ENCODE measurements at regions not wholly inside any gene's neighbourhood (a gene's known extent, or its start where the extent isn't known, plus 50 kb on each side); places are given as distances from the start of the nearest gene placed in this dataset.

- no peak for DNase-seq
Observed at GRCh38 chr5:103498800-103499551, 63.6 kb downstream of the NUDT12 start.

DNA sequence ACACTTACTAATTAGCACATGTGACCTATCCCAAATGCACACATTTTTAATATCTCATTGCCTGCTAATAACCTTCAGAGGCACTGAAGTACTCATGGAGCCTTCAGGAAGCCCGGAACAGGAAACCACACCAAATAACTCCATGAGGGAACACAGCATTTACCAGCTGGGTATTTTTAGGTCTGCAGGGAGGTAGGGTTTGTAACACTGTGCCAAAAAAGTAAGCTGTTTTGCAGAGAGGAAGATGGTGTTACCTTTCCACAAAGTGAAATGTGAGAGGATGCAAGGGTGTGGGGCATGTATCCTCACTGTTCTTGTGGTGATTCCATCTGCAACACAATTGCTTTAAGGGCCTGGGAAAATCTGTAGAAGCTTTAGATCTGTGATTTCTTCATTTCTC is 64.4 kb downstream of the NUDT12 start:
- no peak for DNase-seq

DNA sequence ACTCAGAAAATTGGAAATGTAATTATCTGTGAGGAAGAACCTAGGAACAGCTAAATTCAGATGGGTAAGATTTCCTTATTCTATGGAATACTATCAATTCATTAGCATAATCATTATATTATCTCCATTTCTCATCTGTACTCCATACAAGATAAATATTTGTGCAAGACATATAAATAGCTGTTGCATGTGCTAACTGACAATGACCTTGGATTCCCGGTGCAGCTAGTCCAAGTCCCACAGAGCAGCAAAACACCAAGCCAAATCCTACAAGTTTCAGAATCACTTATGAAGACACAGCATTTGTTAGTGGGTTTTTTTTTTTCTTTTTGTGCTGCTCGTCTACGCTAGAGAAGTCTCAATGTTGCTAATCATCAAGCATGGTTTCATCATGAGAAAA is 64.8 kb downstream of the NUDT12 start:
- DNase-seq, result no peak

- DNase-seq, result no peak
Observed at GRCh38 chr5:103490030-103490739, 72.4 kb downstream of the NUDT12 start.

- no peak for DNase-seq
Observed at GRCh38 chr5:103489307-103489706, 73.3 kb downstream of the NUDT12 start.

- no peak for DNase-seq
Observed at GRCh38 chr5:103487822-103488493, 74.6 kb downstream of the NUDT12 start.

- no peak for DNase-seq
Observed at GRCh38 chr5:103487218-103487617, 75.4 kb downstream of the NUDT12 start.

DNA sequence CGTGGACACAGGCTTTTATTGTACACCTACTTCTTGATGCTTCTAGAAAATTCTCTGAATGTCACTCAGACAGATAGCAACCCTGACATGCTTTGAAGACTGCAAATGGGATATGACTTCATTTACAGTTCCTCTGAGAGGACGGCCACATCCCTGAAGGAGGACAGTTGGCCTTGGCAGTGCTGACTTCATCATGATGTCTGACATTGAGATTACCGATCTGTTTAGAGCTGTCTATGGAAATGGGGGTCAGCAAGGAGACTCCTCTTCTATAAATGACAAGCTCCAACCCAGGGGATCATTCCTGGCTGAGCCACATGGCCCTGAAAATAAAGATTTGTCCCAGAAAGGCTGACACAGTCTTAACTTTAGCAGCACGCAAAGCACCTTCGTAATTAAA is 75.8 kb downstream of the NUDT12 start:
- no peak for DNase-seq

DNA sequence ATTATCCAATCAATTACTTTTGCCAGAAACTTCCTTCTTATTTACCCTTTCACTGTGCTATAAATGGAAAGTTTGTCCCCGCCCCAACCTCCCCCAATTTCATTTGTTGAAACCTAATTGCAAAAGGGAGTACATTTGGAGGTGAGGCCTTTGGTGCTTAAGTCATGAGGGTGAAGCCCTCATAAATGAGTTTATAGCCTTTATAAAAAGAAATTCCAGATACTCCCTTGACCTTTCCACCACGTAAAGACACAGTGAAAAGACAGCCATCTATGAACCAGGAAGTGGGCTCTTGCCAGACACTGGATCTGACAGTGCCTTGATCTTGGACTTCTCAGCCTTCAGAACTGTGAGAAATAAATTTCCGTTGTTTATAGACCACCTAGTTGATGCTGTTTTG is 82.3 kb downstream of the NUDT12 start:
- DNase-seq, result no peak

- DNase-seq, result no peak
Observed at GRCh38 chr5:103477678-103478077, 84.9 kb downstream of the NUDT12 start.

- DNase-seq, result no peak
Observed at GRCh38 chr5:103476811-103477210, 85.8 kb downstream of the NUDT12 start.

DNA sequence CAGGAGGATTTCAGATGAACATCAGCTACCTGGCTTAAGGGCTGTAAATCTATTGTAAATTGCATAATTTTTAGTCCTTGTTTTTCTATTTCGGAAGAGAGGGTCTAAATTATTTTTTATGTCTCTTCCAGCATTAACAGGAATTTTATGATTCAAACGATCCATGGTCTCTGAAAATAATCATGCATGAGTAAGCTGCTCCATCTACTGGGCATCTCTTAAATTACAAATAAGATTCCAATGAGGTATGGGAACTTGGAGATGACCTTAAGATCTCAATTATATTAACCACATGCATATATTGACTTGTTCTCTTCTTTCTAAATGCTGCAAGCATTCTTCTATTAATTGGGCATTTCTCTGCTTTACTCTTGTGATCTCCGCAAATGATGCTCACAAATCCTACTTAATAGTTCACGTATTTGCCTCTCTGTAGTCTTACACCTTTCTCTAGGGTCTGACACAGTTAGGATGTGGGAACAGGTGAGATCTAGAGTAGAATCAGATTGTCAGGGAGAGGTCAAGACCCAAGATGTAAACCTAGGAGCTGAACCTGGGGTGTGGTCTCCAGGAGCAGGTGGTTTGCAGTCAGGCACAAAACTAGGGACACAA is 86.9 kb downstream of the NUDT12 start:
- DNase-seq, result peak; percentile 36

DNA sequence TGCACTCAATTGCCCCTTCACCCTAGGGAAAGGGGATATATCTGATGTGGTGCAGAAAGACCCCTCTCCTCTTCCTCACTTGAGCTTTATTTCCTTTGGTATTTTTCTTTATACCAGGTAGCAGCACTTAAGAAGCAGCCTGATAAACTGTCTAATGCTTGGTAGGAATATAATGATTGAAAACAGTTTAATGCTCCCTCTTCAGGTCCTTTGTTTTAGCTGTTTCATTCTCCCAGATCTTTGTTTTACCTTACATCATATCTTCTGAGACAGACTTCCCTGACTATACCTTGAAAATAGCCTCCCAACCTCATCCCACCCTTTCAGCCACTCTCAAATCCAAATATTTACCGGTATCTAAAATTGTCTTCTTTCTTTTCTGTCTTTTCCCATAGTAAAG is 87.9 kb downstream of the NUDT12 start:
- no peak for DNase-seq

DNA sequence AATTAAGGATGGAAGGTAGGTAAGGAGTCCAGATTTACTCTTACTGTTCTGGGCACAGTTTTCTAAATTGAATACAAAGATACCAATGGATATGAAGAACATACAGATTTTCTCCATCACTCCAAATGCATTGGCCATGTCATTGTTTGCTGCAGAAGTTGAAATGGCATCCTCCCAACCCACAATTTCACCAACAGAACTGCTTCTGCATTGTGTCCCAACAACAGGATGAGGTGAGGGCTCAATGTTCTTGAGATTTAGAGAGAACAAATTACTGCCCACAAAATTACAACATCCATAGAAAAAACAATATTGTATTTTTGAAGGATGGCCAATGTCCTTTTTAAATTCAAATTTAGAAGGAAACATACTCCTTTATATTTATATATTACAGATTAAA is 88.9 kb downstream of the NUDT12 start:
- peak; percentile 5 for DNase-seq

GRCh38 chr5:103472830-103473229 is 89.8 kb downstream of the NUDT12 start:
- DNase-seq, result peak; percentile 2

- DNase-seq, result no peak
Observed at GRCh38 chr5:103472265-103472664, 90.3 kb downstream of the NUDT12 start.

GRCh38 chr5:103469288-103470040 is 93.1 kb downstream of the NUDT12 start:
- no peak for DNase-seq

GRCh38 chr5:103467831-103468230 is 94.8 kb downstream of the NUDT12 start:
- no peak for DNase-seq

GRCh38 chr5:103466495-103466894 is 96.1 kb downstream of the NUDT12 start:
- DNase-seq, result no peak

DNA sequence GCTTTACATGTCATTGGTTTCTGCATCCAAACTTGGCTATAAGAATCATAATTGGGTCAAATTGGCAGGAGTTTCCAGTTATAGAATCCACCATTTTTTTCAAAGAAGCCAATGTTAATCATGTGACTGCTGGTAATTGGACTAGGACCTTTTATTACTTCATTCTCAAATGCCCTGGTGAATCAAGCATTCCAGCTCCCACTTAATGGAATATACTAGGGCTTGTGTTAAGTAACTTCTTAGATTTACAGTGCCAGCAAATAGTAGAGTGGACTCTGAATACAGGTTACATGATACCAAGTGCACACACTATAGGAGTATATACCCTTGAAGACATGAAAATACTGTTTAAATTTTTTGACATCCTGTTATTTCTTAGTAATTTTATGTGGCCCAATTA is 96.7 kb downstream of the NUDT12 start:
- DNase-seq, result no peak

DNA sequence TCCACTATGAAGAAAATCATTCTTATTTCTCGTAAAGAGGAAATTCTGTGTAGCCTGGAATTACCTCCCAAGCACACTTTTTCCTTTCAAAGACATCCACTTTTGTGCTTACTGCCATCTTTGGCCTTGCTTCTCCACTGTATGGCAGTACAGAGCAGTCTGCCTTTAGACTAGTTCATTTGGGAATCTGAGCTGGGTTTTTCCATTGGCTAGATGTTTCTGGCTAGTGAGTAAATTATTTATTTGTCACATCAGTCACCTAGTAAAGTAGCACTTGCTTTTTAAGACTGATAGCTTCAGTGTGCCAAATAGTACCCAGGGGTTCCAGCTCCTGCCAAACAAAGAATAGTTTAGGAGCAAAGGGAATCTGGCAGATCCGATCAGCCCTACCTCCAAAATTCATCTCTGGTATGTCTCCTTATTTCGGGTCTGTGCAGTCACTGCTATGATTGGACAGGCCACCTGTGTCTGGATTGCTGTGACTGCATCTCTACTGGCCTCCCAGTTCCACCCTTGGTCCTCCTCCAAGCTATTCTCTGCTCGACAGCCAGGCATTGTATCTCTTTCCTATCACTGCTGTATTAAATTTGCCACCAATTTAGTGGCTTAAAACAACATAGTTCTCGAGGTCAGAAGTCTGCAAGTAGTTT is 97.6 kb downstream of the NUDT12 start:
- no peak for DNase-seq

DNA sequence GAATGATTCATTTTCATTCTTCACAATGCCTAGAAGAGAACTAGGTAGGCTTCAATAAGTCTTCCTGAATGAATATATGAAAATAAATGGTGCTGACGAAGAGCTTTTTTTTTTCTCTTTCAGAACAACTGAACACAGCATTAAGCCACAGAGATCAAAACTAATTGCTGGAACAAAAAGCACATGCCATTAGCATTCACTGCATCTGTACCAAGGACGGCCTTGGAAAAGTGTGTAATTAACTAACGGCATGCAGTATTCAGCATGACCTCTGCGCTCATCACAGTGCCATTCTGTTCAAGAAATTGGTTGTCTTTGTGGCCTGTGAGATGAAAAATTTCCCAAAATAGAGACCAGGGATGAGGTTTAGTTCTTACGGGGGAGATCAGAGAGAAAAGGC is 99.3 kb downstream of the NUDT12 start:
- no peak for DNase-seq

Measured in MV-4-11 (cell line).